ENCODE measurements at regions not wholly inside any gene's neighbourhood (a gene's known extent, or its start where the extent isn't known, plus 50 kb on each side); places are given as distances from the start of the nearest gene placed in this dataset.

- Histone ChIP-seq H3K9ac (ENCODE audit: insufficient read depth in 1 of 2, low read length in 2 of 2) (no peak overlapping the region), H3K4me3 (no peak overlapping the region), H3K27me3 (ENCODE audit: control insufficient read depth in 3 of 3, insufficient read depth in 3 of 3, low read length in 2 of 3) (no peaks in the 10 kb centered on the region), H3K36me3 (ENCODE audit: control insufficient read depth in 4 of 4, insufficient read depth in 4 of 4, low read length in 4 of 4) (no peaks in the 10 kb centered on the region), H3K27ac (ENCODE audit: low read depth in 1 of 2, low read length in 1 of 2) (no peak overlapping the region), H3K9me3 (ENCODE audit: control insufficient read depth in 4 of 4, insufficient read depth in 3 of 4, low read length in 3 of 4) (no peaks in the 10 kb centered on the region), H3K4me1 (ENCODE audit: control insufficient read depth in 5 of 5, insufficient read depth in 5 of 5, low read length in 5 of 5) (no peaks in the 10 kb centered on the region)
- TF ChIP-seq, protein P1, sequence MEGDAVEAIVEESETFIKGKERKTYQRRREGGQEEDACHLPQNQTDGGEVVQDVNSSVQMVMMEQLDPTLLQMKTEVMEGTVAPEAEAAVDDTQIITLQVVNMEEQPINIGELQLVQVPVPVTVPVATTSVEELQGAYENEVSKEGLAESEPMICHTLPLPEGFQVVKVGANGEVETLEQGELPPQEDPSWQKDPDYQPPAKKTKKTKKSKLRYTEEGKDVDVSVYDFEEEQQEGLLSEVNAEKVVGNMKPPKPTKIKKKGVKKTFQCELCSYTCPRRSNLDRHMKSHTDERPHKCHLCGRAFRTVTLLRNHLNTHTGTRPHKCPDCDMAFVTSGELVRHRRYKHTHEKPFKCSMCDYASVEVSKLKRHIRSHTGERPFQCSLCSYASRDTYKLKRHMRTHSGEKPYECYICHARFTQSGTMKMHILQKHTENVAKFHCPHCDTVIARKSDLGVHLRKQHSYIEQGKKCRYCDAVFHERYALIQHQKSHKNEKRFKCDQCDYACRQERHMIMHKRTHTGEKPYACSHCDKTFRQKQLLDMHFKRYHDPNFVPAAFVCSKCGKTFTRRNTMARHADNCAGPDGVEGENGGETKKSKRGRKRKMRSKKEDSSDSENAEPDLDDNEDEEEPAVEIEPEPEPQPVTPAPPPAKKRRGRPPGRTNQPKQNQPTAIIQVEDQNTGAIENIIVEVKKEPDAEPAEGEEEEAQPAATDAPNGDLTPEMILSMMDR (IDR thresholded peaks at IDR 0.05; ENCODE audit: control extremely low read depth, extremely low read depth) = no peak
- ATAC-seq (ENCODE audit: insufficient read depth, low FRiP score) (no peak), DNase-seq (no peak)
- 93 to 95% methylated on average over 4 of the region's 4 CpGs for WGBS, 2 donors
Measured at GRCh38 chr21:28663111-28663693, 329.5 kb downstream of the LTN1 start.

DNA sequence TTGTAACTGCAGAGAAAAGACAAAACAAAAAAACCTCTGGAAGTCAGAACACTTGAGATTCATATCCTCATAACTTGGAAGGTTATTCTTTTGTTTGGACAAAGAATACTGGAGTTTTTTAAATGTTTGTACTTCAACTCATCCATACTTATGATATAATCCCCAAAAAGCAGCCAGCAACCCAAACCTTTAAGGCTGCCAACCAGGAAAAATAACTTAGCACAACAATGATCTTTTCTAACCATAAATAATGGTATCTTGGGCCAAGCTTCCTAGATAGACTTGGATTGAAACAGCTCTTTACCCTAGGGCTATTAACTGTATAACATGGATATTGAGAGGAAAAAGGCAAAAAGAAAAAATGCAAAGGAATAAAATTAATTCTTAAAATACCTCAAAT is 335.1 kb downstream of the LTN1 start:
- Histone ChIP-seq H3K36me3 (ENCODE audit: control insufficient read depth in 4 of 4, insufficient read depth in 4 of 4, low read length in 4 of 4) (no peaks in the 10 kb centered on the region), H3K27me3 (ENCODE audit: control insufficient read depth in 3 of 3, insufficient read depth in 3 of 3, low read length in 2 of 3) (no peaks in the 10 kb centered on the region), H3K4me3 (no peak overlapping the region), H3K9me3 (ENCODE audit: control insufficient read depth in 4 of 4, insufficient read depth in 3 of 4, low read length in 3 of 4) (no peaks in the 10 kb centered on the region), H3K27ac (ENCODE audit: low read depth in 1 of 2, low read length in 1 of 2) (no peak overlapping the region), H3K4me1 (ENCODE audit: control insufficient read depth in 5 of 5, insufficient read depth in 5 of 5, low read length in 5 of 5) (no peaks in the 10 kb centered on the region), H3K9ac (ENCODE audit: insufficient read depth in 1 of 2, low read length in 2 of 2) (no peak overlapping the region)
- no peak for DNase-seq
- TF ChIP-seq, protein P1 (IDR thresholded peaks at IDR 0.05; ENCODE audit: control extremely low read depth, extremely low read depth) = no peak
- ATAC-seq (ENCODE audit: insufficient read depth, low FRiP score) = no peak

- TF ChIP-seq, protein P1 (IDR thresholded peaks at IDR 0.05; ENCODE audit: control extremely low read depth, extremely low read depth) = no peak
Measured at GRCh38 chr21:28655471-28655870, 337.2 kb downstream of the LTN1 start.

DNA sequence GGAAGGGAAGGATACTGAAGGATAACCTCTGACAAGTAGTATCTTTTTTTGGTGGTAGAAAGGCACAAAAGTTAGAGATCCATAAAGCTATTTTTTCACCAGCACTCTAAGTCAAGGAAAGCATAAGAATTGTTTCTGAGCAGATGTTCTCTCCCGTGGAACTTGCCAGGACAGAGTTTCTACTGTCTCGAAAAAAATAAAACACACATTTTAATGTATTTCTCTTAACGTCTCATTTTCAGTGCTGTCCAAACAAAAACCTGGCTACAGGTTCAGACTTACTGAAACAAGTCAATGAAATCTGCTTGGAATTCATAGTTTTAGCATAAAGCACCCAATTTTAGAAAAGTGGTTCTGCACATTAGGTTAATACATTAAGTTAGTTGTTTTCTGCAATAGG is 338.3 kb downstream of the LTN1 start:
- peaks cover 0 to 4% (median 0%) of the 10 kb centered on the region in 4 donors for H3K36me3 ChIP-seq (ENCODE audit: control insufficient read depth in 4 of 4, insufficient read depth in 4 of 4, low read length in 4 of 4)
- TF ChIP-seq, protein P1 (IDR thresholded peaks at IDR 0.05; ENCODE audit: control extremely low read depth, extremely low read depth) = no peak
- no peaks in the 10 kb centered on the region for H3K9me3 ChIP-seq (ENCODE audit: control insufficient read depth in 4 of 4, insufficient read depth in 3 of 4, low read length in 3 of 4)
- DNase-seq = no peak
- H3K4me3 ChIP-seq = no peak overlapping the region
- no peak for ATAC-seq (ENCODE audit: insufficient read depth, low FRiP score)
- H3K9ac ChIP-seq (ENCODE audit: insufficient read depth in 1 of 2, low read length in 2 of 2) = no peak overlapping the region
- no peaks in the 10 kb centered on the region for H3K27me3 ChIP-seq (ENCODE audit: control insufficient read depth in 3 of 3, insufficient read depth in 3 of 3, low read length in 2 of 3)
- 81 to 87% methylated on average over 3 of the region's 3 CpGs for WGBS, 2 donors
- no peak overlapping the region for H3K27ac ChIP-seq (ENCODE audit: low read depth in 1 of 2, low read length in 1 of 2)
- no peaks in the 10 kb centered on the region for H3K4me1 ChIP-seq (ENCODE audit: control insufficient read depth in 5 of 5, insufficient read depth in 5 of 5, low read length in 5 of 5)

More at GRCh38 chr21:28655471-28655870, 337.2 kb downstream of the LTN1 start:
- H3K4me3 ChIP-seq = no peak overlapping the region
- no peaks in the 10 kb centered on the region for H3K9me3 ChIP-seq (ENCODE audit: control insufficient read depth in 4 of 4, insufficient read depth in 3 of 4, low read length in 3 of 4)
- no peak overlapping the region for H3K9ac ChIP-seq (ENCODE audit: insufficient read depth in 1 of 2, low read length in 2 of 2)
- no peak for ATAC-seq (ENCODE audit: insufficient read depth, low FRiP score)
- H3K36me3 ChIP-seq (ENCODE audit: control insufficient read depth in 4 of 4, insufficient read depth in 4 of 4, low read length in 4 of 4) = peaks cover 0 to 4% (median 0%) of the 10 kb centered on the region in 4 donors
- WGBS, 2 donors = 95 to 97% methylated on average over 1 of the region's 1 CpG
- H3K27me3 ChIP-seq (ENCODE audit: control insufficient read depth in 3 of 3, insufficient read depth in 3 of 3, low read length in 2 of 3) = no peaks in the 10 kb centered on the region
- no peaks in the 10 kb centered on the region for H3K4me1 ChIP-seq (ENCODE audit: control insufficient read depth in 5 of 5, insufficient read depth in 5 of 5, low read length in 5 of 5)
- DNase-seq = no peak
- H3K27ac ChIP-seq (ENCODE audit: low read depth in 1 of 2, low read length in 1 of 2) = no peak overlapping the region

Data from lung (tissue), 11 donors.